ENCODE measurements at regions not wholly inside any gene's neighbourhood (a gene's known extent, or its start where the extent isn't known, plus 50 kb on each side); places are given as distances from the start of the nearest gene placed in this dataset.
A peak's percentile ranks its signal among the peaks of the same experiment; 100 is the strongest.

DNA sequence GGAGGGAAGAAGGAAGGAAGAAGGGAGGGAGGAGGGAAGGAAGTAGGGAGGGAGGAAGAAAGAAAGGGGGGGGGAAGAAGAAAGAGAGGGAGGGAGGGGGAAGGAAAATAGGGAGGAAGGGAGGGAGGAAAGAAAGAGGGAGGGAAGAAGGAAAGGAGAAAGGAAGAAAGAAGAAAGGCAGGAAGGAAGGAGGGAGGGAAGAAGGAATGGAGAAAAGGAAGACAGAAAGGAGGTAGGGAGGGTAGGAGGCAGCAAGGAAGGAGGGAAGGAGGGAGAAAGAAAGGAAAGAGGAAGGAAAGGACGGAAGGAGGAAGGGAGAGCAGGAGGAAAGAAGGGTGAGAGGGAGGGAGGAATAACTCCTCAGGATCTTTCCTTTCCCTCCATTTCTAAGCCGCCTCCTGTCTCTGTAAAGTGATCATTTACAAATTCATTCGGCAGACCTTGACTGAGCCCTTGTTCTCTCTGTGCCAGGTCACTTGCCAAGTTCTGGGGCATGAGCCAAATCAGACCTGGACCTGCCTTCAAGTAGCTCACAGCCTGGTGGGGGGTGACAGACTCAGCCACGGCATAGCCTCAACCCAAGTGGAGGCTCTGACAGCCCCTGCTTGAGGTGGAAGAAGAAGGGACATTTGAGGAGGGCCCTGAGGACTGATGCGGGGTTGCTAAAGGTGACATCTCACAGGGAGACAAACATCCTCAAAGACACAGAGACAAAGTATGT lies 69.0 kb upstream of the HRH2 start:
- Histone ChIP-seq H4K20me1 (ENCODE audit: low read length) (no peaks in the 10 kb centered on the region), H3K9me2 (replicated peaks; ENCODE audit: low read length) (no peaks in the 10 kb centered on the region), H3K9ac (ENCODE audit: low read length) (no peak overlapping the region), H3K4me3 (ENCODE audit: low read length) (no peak overlapping the region), H3K36me3 (ENCODE audit: low read depth, low read length) (no peaks in the 10 kb centered on the region), H3K27me3 (ENCODE audit: low read length) (peaks cover 9% of the 10 kb centered on the region; the same call in 1 of the 2 replicates), H3K27ac (ENCODE audit: low read length) (no peak overlapping the region), H3K9me3 (ENCODE audit: low read length) (no peaks in the 10 kb centered on the region), H3K4me2 (ENCODE audit: low read length) (no peak overlapping the region), H2AFZ (ENCODE audit: low read length) (no peak overlapping the region), H3K79me2 (ENCODE audit: low read length) (no peaks in the 10 kb centered on the region), H3K4me1 (ENCODE audit: insufficient read depth, low read length) (no peaks in the 10 kb centered on the region), H3F3A (ENCODE audit: low read length, unreplicated experiment) (no peaks in the 10 kb centered on the region)
- TF ChIP-seq EZH2phosphoT487 (IDR thresholded peaks at IDR 0.05; ENCODE audit: borderline replicate concordance, low read length), result no peak
- TF ChIP-seq, protein P1, sequence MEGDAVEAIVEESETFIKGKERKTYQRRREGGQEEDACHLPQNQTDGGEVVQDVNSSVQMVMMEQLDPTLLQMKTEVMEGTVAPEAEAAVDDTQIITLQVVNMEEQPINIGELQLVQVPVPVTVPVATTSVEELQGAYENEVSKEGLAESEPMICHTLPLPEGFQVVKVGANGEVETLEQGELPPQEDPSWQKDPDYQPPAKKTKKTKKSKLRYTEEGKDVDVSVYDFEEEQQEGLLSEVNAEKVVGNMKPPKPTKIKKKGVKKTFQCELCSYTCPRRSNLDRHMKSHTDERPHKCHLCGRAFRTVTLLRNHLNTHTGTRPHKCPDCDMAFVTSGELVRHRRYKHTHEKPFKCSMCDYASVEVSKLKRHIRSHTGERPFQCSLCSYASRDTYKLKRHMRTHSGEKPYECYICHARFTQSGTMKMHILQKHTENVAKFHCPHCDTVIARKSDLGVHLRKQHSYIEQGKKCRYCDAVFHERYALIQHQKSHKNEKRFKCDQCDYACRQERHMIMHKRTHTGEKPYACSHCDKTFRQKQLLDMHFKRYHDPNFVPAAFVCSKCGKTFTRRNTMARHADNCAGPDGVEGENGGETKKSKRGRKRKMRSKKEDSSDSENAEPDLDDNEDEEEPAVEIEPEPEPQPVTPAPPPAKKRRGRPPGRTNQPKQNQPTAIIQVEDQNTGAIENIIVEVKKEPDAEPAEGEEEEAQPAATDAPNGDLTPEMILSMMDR (conservative IDR thresholded peaks at IDR 0.05; ENCODE audit: low read depth, low read length), result no peak
- no peak for TF ChIP-seq EZH2 (IDR thresholded peaks at IDR 0.05; ENCODE audit: low read length, unreplicated experiment)
- DNase-seq (no peak), ATAC-seq (no peak)
- ChIA-PET POLR2A (ENCODE audit: unreplicated experiment) (no interaction called here), CTCF (no interaction called here)
- intact Hi-C loops (cut with micrococcal nuclease), result no loop called here
- no TSS peak for BruUV-seq (replicated peaks)

DNA sequence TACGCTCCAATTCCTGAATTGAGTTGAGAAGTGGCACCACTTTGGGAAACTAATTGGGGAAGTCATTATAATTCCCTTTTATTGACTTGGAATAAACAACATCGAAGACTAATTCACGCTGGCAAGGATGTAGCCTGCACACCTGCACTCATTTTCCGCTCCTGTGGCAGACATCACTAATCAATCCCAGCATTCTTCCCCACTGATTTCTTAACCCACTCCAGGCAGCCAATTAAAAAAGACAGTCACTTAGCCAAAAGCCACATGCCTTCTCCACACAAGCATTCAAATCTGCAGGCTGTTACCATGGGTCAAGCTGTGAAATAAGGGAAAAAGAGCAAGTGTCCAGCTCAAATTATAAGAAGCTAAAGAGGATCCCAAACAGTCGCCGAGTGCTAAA lies 68.2 kb upstream of the HRH2 start:
- Histone ChIP-seq H3K4me3 (ENCODE audit: low read length) (no peak overlapping the region), H3K9me3 (ENCODE audit: low read length) (no peaks in the 10 kb centered on the region), H3K27ac (ENCODE audit: low read length) (no peak overlapping the region), H3K9ac (ENCODE audit: low read length) (no peak overlapping the region), H2AFZ (ENCODE audit: low read length) (no peak overlapping the region), H3K9me2 (replicated peaks; ENCODE audit: low read length) (no peaks in the 10 kb centered on the region), H3K4me2 (ENCODE audit: low read length) (no peak overlapping the region), H3F3A (ENCODE audit: low read length, unreplicated experiment) (no peaks in the 10 kb centered on the region), H3K79me2 (ENCODE audit: low read length) (no peaks in the 10 kb centered on the region), H3K36me3 (ENCODE audit: low read depth, low read length) (no peaks in the 10 kb centered on the region), H3K4me1 (ENCODE audit: insufficient read depth, low read length) (no peaks in the 10 kb centered on the region), H4K20me1 (ENCODE audit: low read length) (no peaks in the 10 kb centered on the region), H3K27me3 (ENCODE audit: low read length) (peaks cover 9% of the 10 kb centered on the region)
- TF ChIP-seq EZH2 (IDR thresholded peaks at IDR 0.05; ENCODE audit: low read length, unreplicated experiment) (no peak), EZH2phosphoT487 (IDR thresholded peaks at IDR 0.05; ENCODE audit: borderline replicate concordance, low read length) (no peak)
- TF ChIP-seq, protein P1 (conservative IDR thresholded peaks at IDR 0.05; ENCODE audit: low read depth, low read length), result no peak
- intact Hi-C loops (cut with micrococcal nuclease), result no loop called here
- ChIA-PET POLR2A (ENCODE audit: unreplicated experiment) (no interaction called here), CTCF (no interaction called here)
- ATAC-seq (no peak), DNase-seq (no peak)
- BruUV-seq (replicated peaks), result no TSS peak

DNA sequence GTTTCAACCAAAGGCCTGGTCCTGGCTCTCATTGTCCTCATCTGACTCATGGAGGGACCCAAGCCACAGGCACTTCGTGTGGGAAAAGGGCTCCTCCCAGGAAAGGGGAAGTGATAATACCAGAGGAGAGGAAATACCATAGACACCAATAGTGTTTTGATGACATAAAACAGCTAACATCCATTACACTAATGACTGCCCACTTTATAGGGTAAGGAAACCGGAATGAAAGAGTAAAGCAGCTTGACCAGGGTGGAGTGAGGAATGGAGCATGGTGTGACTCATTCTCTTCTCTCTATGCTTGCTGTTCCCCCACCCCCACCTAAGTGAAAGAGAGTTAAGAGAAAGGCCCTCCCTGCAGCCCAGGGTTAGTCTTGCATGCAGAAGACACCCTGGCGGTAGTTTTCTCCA lies 67.4 kb upstream of the HRH2 start:
- intact Hi-C loops (cut with micrococcal nuclease), result no loop called here
- peak; percentile 35 for DNase-seq
- Histone ChIP-seq H3K27me3 (ENCODE audit: low read length) (peaks cover 9% of the 10 kb centered on the region), H3K9me2 (replicated peaks; ENCODE audit: low read length) (no peaks in the 10 kb centered on the region), H3K4me2 (ENCODE audit: low read length) (no peak overlapping the region), H3K36me3 (ENCODE audit: low read depth, low read length) (no peaks in the 10 kb centered on the region), H3K9ac (ENCODE audit: low read length) (no peak overlapping the region), H2AFZ (ENCODE audit: low read length) (no peak overlapping the region), H4K20me1 (ENCODE audit: low read length) (no peaks in the 10 kb centered on the region), H3K4me3 (ENCODE audit: low read length) (no peak overlapping the region), H3K79me2 (ENCODE audit: low read length) (no peaks in the 10 kb centered on the region), H3K9me3 (ENCODE audit: low read length) (no peaks in the 10 kb centered on the region), H3K27ac (ENCODE audit: low read length) (no peak overlapping the region), H3F3A (ENCODE audit: low read length, unreplicated experiment) (no peaks in the 10 kb centered on the region), H3K4me1 (ENCODE audit: insufficient read depth, low read length) (no peaks in the 10 kb centered on the region)
- TF ChIP-seq EZH2 (IDR thresholded peaks at IDR 0.05; ENCODE audit: low read length, unreplicated experiment) (no peak), EZH2phosphoT487 (IDR thresholded peaks at IDR 0.05; ENCODE audit: borderline replicate concordance, low read length) (no peak)
- TF ChIP-seq, protein P1 (conservative IDR thresholded peaks at IDR 0.05; ENCODE audit: low read depth, low read length), result no peak
- CTCF ChIA-PET, result no interaction called here
- POLR2A ChIA-PET (ENCODE audit: unreplicated experiment), result no interaction called here
- BruUV-seq (replicated peaks), result no TSS peak
- ATAC-seq, result no peak

Measured in PC-3 (cell line).